Chondrocyte (in vitro differentiated cells): ENCODE measurements at regions not wholly inside any gene's neighbourhood (a gene's known extent, or its start where the extent isn't known, plus 50 kb on each side); places are given as distances from the start of the nearest gene placed in this dataset.
A peak's percentile ranks its signal among the peaks of the same experiment; 100 is the strongest.

Source experiments
- DNase-seq: peaks from one replicate; pipeline ENCODE4 v3.0.0; 2021; ENCODE audit warnings: mixed read lengths, low spot score
- H3K27ac Mint-ChIP-seq: one replicate; pipeline ENCODE4 v1.8.0; 2021; ENCODE audit warnings: mild to moderate bottlenecking, moderate library complexity, mixed read lengths; ENCODE audit not compliant: unreplicated experiment
- H3K27me3 Mint-ChIP-seq: 2 replicates; pipeline ENCODE4 v1.8.0; 2021; ENCODE audit warnings: low read depth, mixed read lengths
- H3K36me3 Mint-ChIP-seq: 2 replicates; pipeline ENCODE4 v1.8.0; 2021; ENCODE audit warnings: low read depth, mixed read lengths
- H3K4me1 Mint-ChIP-seq: 2 replicates; pipeline ENCODE4 v1.8.0; 2021; ENCODE audit warnings: low read depth, mild to moderate bottlenecking, mixed read lengths
- H3K4me3 Mint-ChIP-seq: one replicate; pipeline ENCODE4 v1.8.0; 2021; ENCODE audit warnings: mild to moderate bottlenecking, moderate library complexity, mixed read lengths; ENCODE audit not compliant: unreplicated experiment
- H3K9me3 Mint-ChIP-seq: 2 replicates; pipeline ENCODE4 v1.8.0; 2021; ENCODE audit warnings: low read depth, mixed read lengths
- CTCF ChIP-seq: fragments of 200-600 bp; sonication (generic); IDR thresholded peaks from 2 replicates; pipeline ENCODE4 v1.5.0; 2021; ENCODE audit warnings: antibody characterized with exemption, mild to moderate bottlenecking, moderate library complexity

- peaks cover under 1% of the 10 kb centered on the region for H3K27me3 Mint-ChIP-seq
- no peak overlapping the region for H3K27ac Mint-ChIP-seq
- DNase-seq: peak; percentile 51
- no peak for TF ChIP-seq CTCF
- H3K4me1 Mint-ChIP-seq: no peaks in the 10 kb centered on the region
- H3K9me3 Mint-ChIP-seq: peaks cover 7% of the 10 kb centered on the region
- no peak overlapping the region for H3K4me3 Mint-ChIP-seq
- H3K36me3 Mint-ChIP-seq: no peaks in the 10 kb centered on the region
Measured at GRCh38 chr6:76593668-76594067, 521.2 kb upstream of the IMPG1 start.

GRCh38 chr6:76592566-76592965 is 520.1 kb upstream of the IMPG1 start:
- Mint-ChIP-seq H3K36me3 (no peaks in the 10 kb centered on the region), H3K27me3 (no peaks in the 10 kb centered on the region), H3K4me1 (no peaks in the 10 kb centered on the region), H3K9me3 (peaks cover 7% of the 10 kb centered on the region), H3K4me3 (no peak overlapping the region), H3K27ac (no peak overlapping the region)
- DNase-seq: no peak
- TF ChIP-seq CTCF: no peak

- Mint-ChIP-seq H3K36me3 (no peaks in the 10 kb centered on the region), H3K4me3 (no peak overlapping the region), H3K27me3 (no peaks in the 10 kb centered on the region), H3K27ac (no peak overlapping the region), H3K4me1 (no peaks in the 10 kb centered on the region), H3K9me3 (peaks cover 3% of the 10 kb centered on the region)
- no peak for DNase-seq
- TF ChIP-seq CTCF: no peak
Measured at GRCh38 chr6:76587271-76587670, 514.8 kb upstream of the IMPG1 start.

GRCh38 chr6:76584121-76584520 is 511.7 kb upstream of the IMPG1 start:
- Mint-ChIP-seq H3K27ac (no peak overlapping the region), H3K4me3 (no peak overlapping the region)
- no peak for TF ChIP-seq CTCF

GRCh38 chr6:76578746-76579145 is 506.3 kb upstream of the IMPG1 start:
- H3K4me3 Mint-ChIP-seq: no peak overlapping the region
- DNase-seq: no peak
- peaks cover 12% of the 10 kb centered on the region for H3K27me3 Mint-ChIP-seq
- H3K36me3 Mint-ChIP-seq: no peaks in the 10 kb centered on the region
- H3K27ac Mint-ChIP-seq: no peak overlapping the region
- TF ChIP-seq CTCF: no peak
- no peaks in the 10 kb centered on the region for H3K4me1 Mint-ChIP-seq
- H3K9me3 Mint-ChIP-seq: no peaks in the 10 kb centered on the region

More at GRCh38 chr6:76584121-76584520, 511.7 kb upstream of the IMPG1 start:
- Mint-ChIP-seq H3K36me3 (no peaks in the 10 kb centered on the region), H3K9me3 (peaks cover 2% of the 10 kb centered on the region), H3K27me3 (peaks cover 2% of the 10 kb centered on the region), H3K4me1 (no peaks in the 10 kb centered on the region)
- DNase-seq: no peak
